Natural killer cell treated with Interleukin-12 subunit alpha and Interleukin-12 subunit beta and Interleukin-15 and Interleukin-18, amount 100 ng/mL, for 72 hours (primary cell): ENCODE measurements at regions not wholly inside any gene's neighbourhood (a gene's known extent, or its start where the extent isn't known, plus 50 kb on each side); places are given as distances from the start of the nearest gene placed in this dataset.
A peak's percentile ranks its signal among the peaks of the same experiment; 100 is the strongest.
"Not testable (repeated sequence)": the region's sequence is repeated elsewhere in the genome, so short reads cannot be mapped to it uniquely, and the experiment has no call there.

Source experiments
- ATAC-seq, 2 donors: fragments of 150-1000 bp; cut with Tn5 transposase in 1 of 2; sonication (Bioruptor Pico), chemical (Tn5 transposase) in 1 of 2; 2 replicates each; pipeline ENCODE4 v1.10.0; 2021
- DNase-seq: peaks from one replicate; pipeline ENCODE4 v3.0.0; 2022; ENCODE audit warnings: low spot score
- H3K27ac Mint-ChIP-seq, 2 donors: 1 replicate in 1 of 2; 2 replicates in 1 of 2; pipeline ENCODE4 v1.8.0; 2022; ENCODE audit warnings: mixed read lengths in 2 of 2, mild to moderate bottlenecking in 1 of 2, moderate library complexity in 1 of 2
- H3K27me3 Mint-ChIP-seq, 2 donors: 1 replicate in 1 of 2; 2 replicates in 1 of 2; pipeline ENCODE4 v1.8.0; 2022; ENCODE audit warnings: mixed read lengths in 2 of 2
- H3K36me3 Mint-ChIP-seq: one replicate; pipeline ENCODE4 v1.8.0; 2022; ENCODE audit warnings: mixed read lengths
- H3K4me1 Mint-ChIP-seq, 2 donors: 1 replicate in 1 of 2; 2 replicates in 1 of 2; pipeline ENCODE4 v1.8.0; 2022; ENCODE audit warnings: low read depth in 2 of 2, mixed read lengths in 2 of 2, mild to moderate bottlenecking in 1 of 2
- H3K4me3 Mint-ChIP-seq: one replicate; pipeline ENCODE4 v1.8.0; 2022; ENCODE audit warnings: mixed read lengths
- H3K9me3 Mint-ChIP-seq: 2 replicates; pipeline ENCODE4 v1.8.0; 2022; ENCODE audit warnings: mixed read lengths

DNA sequence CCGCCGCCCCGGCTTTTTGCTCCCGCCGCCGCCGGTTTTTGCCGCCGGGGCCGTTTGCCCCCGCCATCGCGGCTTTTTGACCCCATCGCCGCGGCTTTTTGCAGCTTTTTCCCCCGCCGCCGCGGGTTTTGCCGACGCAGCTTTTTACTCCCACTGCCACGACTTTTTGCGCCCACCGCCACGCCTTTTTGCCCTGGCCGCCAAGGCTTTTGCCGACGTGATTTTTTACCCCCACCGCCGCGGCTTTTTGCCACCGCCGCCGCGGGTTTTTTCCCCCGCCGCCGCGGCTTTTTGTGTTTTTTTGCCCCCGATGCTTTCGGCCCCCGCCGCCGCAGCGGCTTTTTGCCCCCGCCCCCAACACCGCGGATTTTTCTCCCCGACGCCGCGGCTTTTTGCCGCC lies 5001.9 kb upstream of the OR11H1 start:
- H3K36me3 Mint-ChIP-seq, H3K4me3 Mint-ChIP-seq, H3K27me3 Mint-ChIP-seq, H3K9me3 Mint-ChIP-seq, H3K27ac Mint-ChIP-seq, ATAC-seq, DNase-seq, H3K4me1 Mint-ChIP-seq: not testable (repeated sequence)

DNA sequence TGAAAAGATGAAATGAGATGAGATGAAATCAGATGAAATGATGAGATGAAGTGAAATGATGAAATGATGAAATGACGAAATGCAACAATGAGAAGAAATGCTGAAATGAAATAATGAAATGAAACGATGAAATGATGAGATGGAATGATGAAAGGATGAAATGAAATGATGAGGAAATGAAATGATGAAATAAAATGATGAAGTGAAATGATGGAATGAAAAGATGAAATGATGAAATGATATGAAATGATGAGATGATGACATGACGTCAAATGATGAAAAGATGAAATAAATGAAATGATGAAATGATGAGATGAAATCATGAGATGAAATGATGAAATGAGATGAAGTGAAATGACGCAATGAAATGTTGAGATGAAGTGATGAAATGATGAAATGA lies 4996.9 kb upstream of the OR11H1 start:
- H3K36me3 Mint-ChIP-seq, result peaks cover 13% of the 10 kb centered on the region
- not testable (repeated sequence) for H3K9me3 Mint-ChIP-seq, H3K4me3 Mint-ChIP-seq, DNase-seq, H3K27me3 Mint-ChIP-seq, H3K27ac Mint-ChIP-seq, ATAC-seq, H3K4me1 Mint-ChIP-seq

DNA sequence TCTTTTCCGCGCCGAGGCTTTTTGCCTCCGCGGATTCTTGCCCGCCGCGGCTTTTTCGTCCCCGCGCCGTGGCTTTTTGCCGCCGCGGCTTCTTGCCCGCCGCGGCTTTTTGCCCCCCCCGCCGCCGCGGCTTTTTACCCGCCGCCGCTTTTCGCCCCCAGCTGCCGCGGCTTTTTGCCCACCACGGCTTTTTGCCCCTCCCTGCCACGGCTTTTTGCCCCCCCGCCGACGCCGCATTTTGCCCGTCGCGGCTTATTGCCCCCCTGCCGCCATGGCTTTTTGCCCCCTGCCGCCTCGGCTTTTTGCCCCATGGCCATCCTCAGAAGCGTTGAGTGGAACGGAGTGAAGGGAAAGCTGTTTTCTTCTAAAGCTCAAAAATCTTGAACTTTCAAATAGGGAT lies 4955.5 kb upstream of the OR11H1 start:
- H3K4me1 Mint-ChIP-seq, H3K27me3 Mint-ChIP-seq, ATAC-seq, H3K36me3 Mint-ChIP-seq, H3K4me3 Mint-ChIP-seq, H3K9me3 Mint-ChIP-seq, H3K27ac Mint-ChIP-seq: not testable (repeated sequence)
- DNase-seq, result peak; percentile 8

DNA sequence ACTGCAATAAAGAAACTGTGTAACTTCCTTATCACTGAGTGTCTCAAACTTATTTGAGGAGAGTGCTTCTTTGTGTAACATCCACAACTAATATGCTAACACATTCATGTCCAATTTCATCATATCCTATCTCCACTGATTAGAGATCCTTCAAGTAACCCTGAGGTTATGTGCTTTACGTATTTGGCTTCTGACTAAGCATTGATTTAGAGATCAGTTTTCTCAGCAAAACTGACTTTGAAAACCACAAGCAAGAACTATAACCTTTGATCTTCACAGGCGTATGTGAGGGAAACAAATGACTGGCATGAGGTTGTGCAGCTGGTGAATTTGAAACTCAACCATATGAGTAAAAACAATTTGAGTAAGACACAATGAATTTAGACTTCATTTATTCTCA lies 4926.9 kb upstream of the OR11H1 start:
- not testable (repeated sequence) for H3K36me3 Mint-ChIP-seq, H3K27ac Mint-ChIP-seq, ATAC-seq, H3K9me3 Mint-ChIP-seq, H3K4me1 Mint-ChIP-seq, H3K4me3 Mint-ChIP-seq, H3K27me3 Mint-ChIP-seq, DNase-seq

DNA sequence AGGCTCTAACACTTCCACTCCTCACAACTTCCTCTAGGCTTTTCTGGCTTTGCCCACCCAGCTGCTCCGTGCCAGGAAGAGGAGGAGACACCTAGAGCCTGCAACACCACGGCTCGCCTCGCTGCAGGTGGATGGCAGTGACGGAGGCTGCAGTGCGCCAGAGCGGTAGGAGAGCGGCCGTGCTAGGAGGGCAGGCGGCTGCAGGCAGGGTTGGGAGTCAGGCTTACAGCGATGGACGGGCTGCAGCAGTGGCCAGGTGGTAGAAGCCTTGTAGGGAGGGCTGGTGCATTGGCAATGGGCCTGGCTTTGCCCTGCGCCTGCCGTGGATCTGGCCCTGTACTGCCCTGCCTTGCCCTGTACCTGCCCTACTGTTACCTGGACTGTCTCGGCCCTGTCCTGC lies 4896.0 kb upstream of the OR11H1 start:
- not testable (repeated sequence) for H3K27ac Mint-ChIP-seq, H3K9me3 Mint-ChIP-seq, H3K4me3 Mint-ChIP-seq, H3K4me1 Mint-ChIP-seq, H3K36me3 Mint-ChIP-seq, H3K27me3 Mint-ChIP-seq, ATAC-seq, DNase-seq

DNA sequence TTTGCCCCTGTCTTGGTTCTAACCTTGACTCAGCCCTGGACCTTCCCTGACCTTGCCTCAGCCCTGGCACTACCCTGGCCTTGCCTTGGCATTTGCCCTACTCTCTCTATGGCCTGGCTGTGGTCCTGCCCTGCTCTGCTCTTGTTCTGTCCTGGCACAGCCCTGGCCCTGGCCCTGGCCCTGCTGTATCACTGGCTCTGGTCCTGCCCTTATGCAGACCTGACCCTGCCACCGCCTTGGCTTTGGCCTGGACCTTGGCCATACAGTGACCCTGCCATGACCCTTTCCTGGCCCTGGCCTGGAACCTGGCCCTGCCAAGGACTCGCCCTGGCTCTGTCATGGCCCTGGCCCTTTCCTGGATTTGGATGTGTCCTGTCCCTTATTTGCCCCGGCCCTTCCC lies 4892.7 kb upstream of the OR11H1 start:
- H3K27me3 Mint-ChIP-seq, H3K4me3 Mint-ChIP-seq, H3K4me1 Mint-ChIP-seq, DNase-seq, ATAC-seq, H3K27ac Mint-ChIP-seq, H3K9me3 Mint-ChIP-seq: not testable (repeated sequence)
- peaks cover 10% of the 10 kb centered on the region for H3K36me3 Mint-ChIP-seq

DNA sequence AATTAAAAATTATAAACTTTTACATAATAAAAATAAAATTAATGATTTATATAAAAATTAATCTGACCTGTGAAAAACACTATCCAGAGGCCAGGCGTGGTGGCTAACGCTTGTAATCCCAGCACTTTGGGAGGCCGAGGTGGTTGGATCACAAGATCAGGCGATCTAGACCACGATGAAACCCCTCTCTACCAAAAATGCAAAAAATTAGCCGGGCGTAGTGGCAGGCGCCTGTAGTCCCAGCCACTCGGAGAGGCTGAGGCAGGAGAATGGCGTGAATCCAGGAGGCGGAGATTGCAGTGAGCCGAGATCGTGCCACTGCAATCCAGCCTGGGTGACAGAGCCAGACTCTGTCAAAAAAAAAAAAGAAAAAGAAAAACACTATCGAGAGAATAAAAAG lies 4865.2 kb upstream of the OR11H1 start:
- H3K9me3 Mint-ChIP-seq, H3K27ac Mint-ChIP-seq, DNase-seq, H3K36me3 Mint-ChIP-seq, ATAC-seq, H3K4me1 Mint-ChIP-seq, H3K4me3 Mint-ChIP-seq, H3K27me3 Mint-ChIP-seq: not testable (repeated sequence)

DNA sequence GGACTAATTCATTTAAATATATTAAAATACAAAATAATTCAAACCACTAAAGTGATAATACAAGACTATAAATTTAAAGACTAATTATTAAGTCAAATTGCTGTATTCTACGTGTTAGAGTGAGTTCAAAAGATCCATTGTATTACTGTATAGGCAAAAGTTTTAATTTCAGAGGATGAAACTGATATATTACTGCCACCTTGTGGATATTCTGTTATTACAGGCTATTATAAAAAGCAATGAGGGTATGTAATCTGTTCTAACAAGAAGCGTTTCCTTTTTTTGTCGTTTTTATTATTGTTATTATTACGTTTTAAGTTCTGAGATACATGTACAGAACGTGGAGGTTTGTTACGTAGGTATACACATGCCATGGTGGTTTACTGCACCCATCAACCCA lies 4854.9 kb upstream of the OR11H1 start:
- not testable (repeated sequence) for H3K27ac Mint-ChIP-seq, DNase-seq, H3K27me3 Mint-ChIP-seq, H3K4me3 Mint-ChIP-seq, H3K9me3 Mint-ChIP-seq, H3K36me3 Mint-ChIP-seq, ATAC-seq, H3K4me1 Mint-ChIP-seq

DNA sequence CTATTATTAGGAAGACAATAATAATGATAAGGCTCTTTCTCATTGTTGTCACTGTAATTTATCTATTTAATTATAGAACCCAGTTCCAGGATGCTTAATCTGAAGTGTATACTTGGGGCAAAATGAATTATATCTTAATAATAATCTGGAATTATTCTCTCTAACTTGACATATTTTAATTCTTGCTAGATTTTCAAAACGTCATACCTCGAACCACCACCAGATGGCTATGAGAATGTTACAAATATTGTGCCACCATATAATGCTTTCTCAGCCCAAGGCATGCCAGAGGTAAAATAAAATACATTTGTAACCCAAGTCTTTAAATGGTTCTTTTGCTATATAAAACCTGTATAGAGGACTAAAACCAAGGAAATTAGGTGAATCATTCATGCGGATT lies 4849.3 kb upstream of the OR11H1 start:
- H3K27me3 Mint-ChIP-seq, H3K36me3 Mint-ChIP-seq, ATAC-seq, H3K4me3 Mint-ChIP-seq, H3K4me1 Mint-ChIP-seq, H3K9me3 Mint-ChIP-seq, DNase-seq, H3K27ac Mint-ChIP-seq: not testable (repeated sequence)

DNA sequence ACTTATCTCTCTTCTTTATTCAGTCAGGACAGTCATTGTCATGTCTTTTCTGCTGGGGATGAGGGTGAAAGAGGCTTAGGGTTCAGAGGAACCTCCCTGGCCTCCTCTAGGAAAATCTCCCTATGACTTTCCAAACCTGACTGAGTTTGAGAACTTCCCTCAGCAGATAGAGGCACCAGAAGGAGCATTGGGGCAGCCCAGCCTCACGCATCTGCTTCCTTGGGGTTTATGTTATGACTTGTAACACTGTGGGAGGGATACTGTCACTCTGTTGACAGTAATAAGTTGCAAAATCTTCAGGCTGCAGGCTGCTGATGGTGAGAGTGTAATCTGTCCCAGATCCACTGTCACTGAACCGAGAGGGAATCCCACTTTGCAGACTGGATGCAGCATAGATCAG lies 4842.6 kb upstream of the OR11H1 start:
- not testable (repeated sequence) for H3K4me1 Mint-ChIP-seq, ATAC-seq, DNase-seq, H3K27ac Mint-ChIP-seq, H3K36me3 Mint-ChIP-seq, H3K4me3 Mint-ChIP-seq, H3K9me3 Mint-ChIP-seq, H3K27me3 Mint-ChIP-seq

DNA sequence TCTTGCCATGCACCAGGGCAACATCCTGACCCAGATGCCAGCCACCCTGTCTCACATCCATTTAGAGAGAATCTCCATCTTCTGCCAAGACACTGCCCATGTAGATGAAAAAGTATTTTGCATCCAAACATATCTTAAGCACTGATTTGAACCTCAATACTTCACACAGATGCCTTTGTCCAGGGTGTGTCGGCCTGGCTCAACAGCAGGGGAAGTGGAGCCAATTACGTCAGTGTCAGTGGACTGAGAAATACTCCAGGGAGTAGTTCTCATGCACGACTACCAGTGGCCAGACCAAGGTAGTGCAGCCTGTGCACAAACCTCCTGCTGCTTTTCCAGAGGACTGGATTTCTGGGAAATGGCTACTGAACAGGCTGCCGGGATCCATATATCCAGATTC lies 4840.7 kb upstream of the OR11H1 start:
- not testable (repeated sequence) for H3K4me1 Mint-ChIP-seq, H3K36me3 Mint-ChIP-seq, H3K9me3 Mint-ChIP-seq, H3K4me3 Mint-ChIP-seq, H3K27me3 Mint-ChIP-seq, ATAC-seq, DNase-seq, H3K27ac Mint-ChIP-seq

DNA sequence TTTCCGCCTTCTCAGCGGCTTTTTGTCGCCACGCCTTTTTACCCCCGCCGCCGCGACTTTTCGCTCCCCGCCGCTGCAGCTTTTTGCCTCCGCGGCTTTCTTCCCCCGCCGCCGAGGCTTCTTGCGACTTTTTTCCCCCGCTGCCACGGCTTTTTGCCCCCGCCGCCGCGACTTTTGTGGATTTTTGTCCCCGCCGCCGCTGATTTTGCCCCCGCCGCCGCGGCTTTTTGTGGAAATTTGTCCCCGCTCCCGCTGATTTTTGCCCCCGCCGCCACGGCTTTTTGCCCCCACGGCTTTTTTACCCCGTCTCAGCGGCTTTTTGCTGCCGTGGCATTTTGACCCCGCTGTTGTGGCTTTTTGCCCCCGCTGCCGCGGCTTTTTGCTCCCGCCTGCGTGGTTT lies 4829.2 kb upstream of the OR11H1 start:
- not testable (repeated sequence) for H3K27ac Mint-ChIP-seq, H3K4me3 Mint-ChIP-seq, H3K27me3 Mint-ChIP-seq, H3K4me1 Mint-ChIP-seq, H3K9me3 Mint-ChIP-seq, ATAC-seq, DNase-seq
- H3K36me3 Mint-ChIP-seq, result peaks cover 11% of the 10 kb centered on the region

DNA sequence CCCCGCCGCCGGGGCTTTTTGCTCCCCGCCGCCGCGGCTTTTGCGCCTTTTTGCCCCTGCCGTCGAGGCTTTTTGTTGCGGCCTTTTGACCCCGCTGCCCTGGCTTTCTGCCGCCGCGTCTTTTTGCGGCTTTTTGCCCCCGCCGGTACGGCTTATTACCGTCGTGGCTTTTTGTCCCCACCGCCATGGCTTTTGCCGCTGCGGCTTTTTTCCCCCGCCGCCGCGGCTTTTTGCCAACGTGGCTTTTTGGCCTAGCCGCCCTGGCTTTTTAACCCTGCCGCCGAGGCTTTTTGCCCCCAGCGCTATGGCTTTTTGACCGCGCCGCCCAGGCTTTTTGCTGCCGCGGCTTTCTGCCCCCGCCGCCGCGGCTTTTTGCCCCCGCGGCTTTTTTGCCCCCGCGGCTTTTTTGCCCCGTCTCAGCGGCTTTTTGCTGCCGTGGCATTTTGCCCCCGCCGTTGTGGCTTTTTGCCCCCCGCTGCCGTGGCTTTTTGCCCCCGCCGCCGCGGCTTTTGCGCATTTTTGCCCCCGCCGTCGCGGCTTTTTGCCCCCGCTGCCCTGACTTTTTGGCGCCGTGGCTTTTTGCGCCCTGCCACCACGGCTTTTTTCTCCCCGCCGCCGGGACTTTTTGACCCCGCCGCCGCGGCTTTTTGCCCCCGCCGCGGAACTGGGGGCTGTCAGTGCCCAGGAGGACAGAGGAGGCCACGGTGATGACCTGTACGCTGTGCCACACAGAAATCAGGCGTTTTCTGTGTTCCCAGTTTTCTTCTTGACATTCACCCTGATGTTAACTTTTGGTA lies 4828.5 kb upstream of the OR11H1 start:
- not testable (repeated sequence) for H3K27ac Mint-ChIP-seq, DNase-seq, H3K27me3 Mint-ChIP-seq, H3K4me1 Mint-ChIP-seq, H3K9me3 Mint-ChIP-seq, H3K4me3 Mint-ChIP-seq, ATAC-seq
- peaks cover 11% of the 10 kb centered on the region for H3K36me3 Mint-ChIP-seq

DNA sequence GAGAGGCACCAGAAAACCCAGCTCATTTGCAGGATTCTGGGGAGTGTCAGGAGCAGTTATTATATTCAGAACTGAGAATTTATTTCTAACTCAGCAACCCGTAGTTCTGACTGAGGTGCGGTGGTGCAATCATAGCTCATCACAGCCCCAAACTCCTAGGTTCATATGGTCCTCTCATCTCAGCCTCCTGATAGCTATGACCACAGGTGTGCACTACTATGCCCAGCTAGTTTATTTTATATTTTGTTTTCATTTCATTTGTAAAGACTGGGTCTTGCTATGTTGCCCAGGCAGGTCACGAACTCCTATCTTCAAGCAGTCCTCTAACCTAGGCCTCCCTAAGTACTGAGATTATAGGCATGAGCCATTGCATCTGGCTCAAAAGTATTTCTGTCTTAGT lies 4819.8 kb upstream of the OR11H1 start:
- ATAC-seq, result peak; percentile 13 to 36
- H3K27me3 Mint-ChIP-seq, H3K36me3 Mint-ChIP-seq, H3K27ac Mint-ChIP-seq, DNase-seq, H3K4me1 Mint-ChIP-seq, H3K4me3 Mint-ChIP-seq, H3K9me3 Mint-ChIP-seq: not testable (repeated sequence)

DNA sequence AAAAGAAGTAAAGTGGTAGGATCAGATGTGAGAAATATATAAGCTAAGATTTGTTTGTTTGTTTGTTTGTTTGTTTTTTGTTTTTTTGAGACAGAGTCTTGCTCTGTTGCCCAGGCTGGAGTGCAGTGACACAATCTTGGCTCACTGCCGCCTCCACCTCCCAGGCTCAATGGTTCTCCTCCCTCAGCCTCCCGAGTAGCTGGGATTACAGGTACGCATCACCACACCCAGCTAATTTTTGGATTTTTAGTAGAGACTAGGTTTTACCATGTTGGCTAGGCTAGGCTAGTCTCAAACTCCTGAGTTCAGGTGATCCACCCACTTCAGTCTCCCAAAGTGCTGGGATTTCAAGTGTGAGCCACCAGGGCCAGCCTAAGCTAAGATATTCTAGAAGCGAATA lies 4817.1 kb upstream of the OR11H1 start:
- DNase-seq, H3K4me1 Mint-ChIP-seq: not testable (repeated sequence)
- peaks cover 29% of the 10 kb centered on the region for H3K36me3 Mint-ChIP-seq

More for the DNA sequence above, 4817.1 kb upstream of the OR11H1 start:
- not testable (repeated sequence) for H3K27me3 Mint-ChIP-seq, H3K4me3 Mint-ChIP-seq, H3K27ac Mint-ChIP-seq, ATAC-seq
- peaks cover 17% of the 10 kb centered on the region for H3K9me3 Mint-ChIP-seq
